Brain microvascular endothelial cell (primary cell): ENCODE measurements at regions not wholly inside any gene's neighbourhood (a gene's known extent, or its start where the extent isn't known, plus 50 kb on each side); places are given as distances from the start of the nearest gene placed in this dataset.

ENCODE experiments used
- DNase-seq: peaks from one replicate; pipeline ENCODE4 v3.0.0-alpha.2; 2020
- H3K27ac ChIP-seq: fragments of 250-450 bp; sonication (Bioruptor Pico); 2 replicates; pipeline ENCODE4 v1.5.1; 2020; ENCODE audit warnings: mild to moderate bottlenecking, moderate library complexity
- H3K27me3 ChIP-seq: fragments of 250-450 bp; sonication (Bioruptor Pico); replicated peaks from 2 replicates; pipeline ENCODE4 v1.5.1; 2020; ENCODE audit warnings: mild to moderate bottlenecking
- H3K36me3 ChIP-seq: fragments of 250-450 bp; sonication (Bioruptor Pico); replicated peaks from 2 replicates; pipeline ENCODE4 v1.5.1; 2020; ENCODE audit warnings: mild to moderate bottlenecking
- H3K4me3 ChIP-seq: 2 replicates; pipeline ENCODE4 v1.5.1; 2011; ENCODE audit warnings: low read depth, mild to moderate bottlenecking, control low read depth, low read length, moderate library complexity
- CTCF ChIP-seq: IDR thresholded peaks from 2 replicates; pipeline ENCODE4 v1.5.1; 2011; ENCODE audit warnings: low read depth, mild to moderate bottlenecking, moderate library complexity, low read length, control low read depth, inconsistent platforms; ENCODE audit errors: missing control alignments
- in situ Hi-C: cut with HindIII; loops from 2 replicates; pipeline ENCODE4 v1.10.0; 2017; ENCODE audit warnings: low sequenced_read_pairs, low pct_ligation_motif_present

GRCh38 chr22:22776121-22776520 is 111.5 kb upstream of the IGLL5 start:
- Histone ChIP-seq H3K27ac (no peak overlapping the region), H3K36me3 (no peaks in the 10 kb centered on the region), H3K4me3 (no peak overlapping the region), H3K27me3 (peaks cover 30% of the 10 kb centered on the region)
- TF ChIP-seq CTCF = no peak
- no peak for DNase-seq
- in situ Hi-C loops = no loop called here

GRCh38 chr22:22779213-22779612 is 108.4 kb upstream of the IGLL5 start:
- peaks cover 25% of the 10 kb centered on the region for H3K27me3 ChIP-seq
- H3K36me3 ChIP-seq = no peaks in the 10 kb centered on the region
- H3K27ac ChIP-seq = no peak overlapping the region
- in situ Hi-C loops = no loop called here
- no peak overlapping the region for H3K4me3 ChIP-seq
- TF ChIP-seq CTCF = no peak
- no peak for DNase-seq

GRCh38 chr22:22783575-22783974 is 104.0 kb upstream of the IGLL5 start:
- Histone ChIP-seq H3K4me3 (no peak overlapping the region), H3K27me3 (peaks cover 44% of the 10 kb centered on the region), H3K27ac (no peak overlapping the region), H3K36me3 (no peaks in the 10 kb centered on the region)
- no peak for TF ChIP-seq CTCF
- no peak for DNase-seq
- in situ Hi-C loops = no loop called here

- no peak for DNase-seq
- Histone ChIP-seq H3K36me3 (no peaks in the 10 kb centered on the region), H3K27ac (peak overlapping the region; percentile 27), H3K27me3 (peaks cover 51% of the 10 kb centered on the region), H3K4me3 (no peak overlapping the region)
- in situ Hi-C loops = no loop called here
- no peak for TF ChIP-seq CTCF
Measured at GRCh38 chr22:22784249-22785039, 103.2 kb upstream of the IGLL5 start.

- H3K4me3 ChIP-seq = no peak overlapping the region
- in situ Hi-C loops = no loop called here
- DNase-seq = no peak
- no peaks in the 10 kb centered on the region for H3K36me3 ChIP-seq
- peaks cover 56% of the 10 kb centered on the region for H3K27me3 ChIP-seq
- TF ChIP-seq CTCF = no peak
- H3K27ac ChIP-seq = no peak overlapping the region
Measured at GRCh38 chr22:22785316-22786065, 102.1 kb upstream of the IGLL5 start.
